B cell (primary cell): ENCODE measurements at regions not wholly inside any gene's neighbourhood (a gene's known extent, or its start where the extent isn't known, plus 50 kb on each side); places are given as distances from the start of the nearest gene placed in this dataset.
"Not testable (repeated sequence)": the region's sequence is repeated elsewhere in the genome, so short reads cannot be mapped to it uniquely, and the experiment has no call there.

Experiments
- ATAC-seq: fragments of 200-7000 bp; cut with Tn5 transposase; one replicate; pipeline ENCODE4 v1.10.0; 2021; ENCODE audit warnings: low read depth, mild to moderate bottlenecking, moderate number of reproducible peaks, moderate library complexity
- CTCF ChIA-PET: fragments of 350-600 bp; sonication (Branson Sonifier 250); formaldehyde crosslinking; loops from one replicate; lab custom pipeline; 2021; ENCODE audit warnings: antibody characterized with exemption, inconsistent platforms; lab: Charles Lee
- POLR2A ChIA-PET: fragments of 350-600 bp; sonication (Branson Sonifier 250); formaldehyde crosslinking; loops from one replicate; lab custom pipeline; 2021; ENCODE audit warnings: antibody characterized with exemption; lab: Charles Lee
- DNase-seq: peaks from one replicate; pipeline ENCODE4 v3.0.0; 2013
- H2AFZ ChIP-seq: 2 replicates; pipeline ENCODE4 v1.6.1; 2012; ENCODE audit warnings: mild to moderate bottlenecking, low read depth, low read length; ENCODE audit not compliant: insufficient read depth, poor library complexity, severe bottlenecking
- H3K27ac ChIP-seq, 2 donors: 1 replicate in 1 of 2; 2 replicates in 1 of 2; pipeline ENCODE4 v1.5.1; 2012 to 2013; ENCODE audit warnings: low read length in 2 of 2, mild to moderate bottlenecking in 2 of 2, moderate library complexity in 1 of 2
- H3K27me3 ChIP-seq, 4 experiments: fragments of 200-600 bp in 1 of 4; sonication (generic) in 1 of 4; replicated peaks in 1 of 4; 1 replicate in 2 of 4; 2 replicates in 2 of 4; pipeline versions ENCODE4 v1.6.1 to v1.7.0; 2013 to 2016; ENCODE audit warnings: low read length in 3 of 4, mild to moderate bottlenecking in 2 of 4, mixed read lengths in 1 of 4, moderate library complexity in 1 of 4; ENCODE audit not compliant: insufficient read depth in 4 of 4, control insufficient read depth in 3 of 4; ENCODE audit errors: control extremely low read depth in 1 of 4
- H3K36me3 ChIP-seq, 2 experiments: replicated peaks in 1 of 2; 1 replicate in 1 of 2; 2 replicates in 1 of 2; pipeline versions ENCODE4 v1.6.1 to v1.7.1; 2013; ENCODE audit warnings: low read length in 1 of 2; ENCODE audit not compliant: insufficient read depth in 2 of 2, control insufficient read depth in 1 of 2; ENCODE audit errors: control extremely low read depth in 1 of 2, extremely low read depth in 1 of 2
- H3K4me1 ChIP-seq, 2 donors: fragments of 200-600 bp in 1 of 2; sonication (generic) in 1 of 2; 1 replicate in 1 of 2; 2 replicates in 1 of 2; pipeline versions ENCODE4 v1.5.1 to v1.6.1; 2013 to 2017; ENCODE audit warnings: low read length in 2 of 2; ENCODE audit not compliant: control insufficient read depth in 2 of 2, insufficient read depth in 2 of 2
- H3K4me2 ChIP-seq: replicated peaks from 2 replicates; pipeline ENCODE3; 2012; ENCODE audit warnings: mild to moderate bottlenecking, low read depth, low read length; ENCODE audit not compliant: poor library complexity, severe bottlenecking
- H3K4me3 ChIP-seq, 5 experiments: fragments of 200-600 bp in 1 of 5; sonication (generic) in 1 of 5; 1 replicate in 3 of 5; 2 replicates in 2 of 5; pipeline versions ENCODE4 v1.5.1 to v1.7.0; 2011 to 2016; ENCODE audit warnings: low read length in 4 of 5, mild to moderate bottlenecking in 4 of 5, low read depth in 2 of 5, control low read depth in 1 of 5, moderate library complexity in 1 of 5; ENCODE audit not compliant: insufficient read depth in 1 of 5; ENCODE audit errors: control extremely low read depth in 1 of 5, extremely low read depth in 1 of 5
- H3K79me2 ChIP-seq: fragments of 200-600 bp; sonication (generic); one replicate; pipeline ENCODE4 v1.6.0; 2016; ENCODE audit warnings: low read length; ENCODE audit not compliant: control insufficient read depth, insufficient read depth
- H3K9ac ChIP-seq: fragments of 200-600 bp; sonication (generic); 2 replicates; pipeline ENCODE4 v1.6.1; 2017; ENCODE audit warnings: mild to moderate bottlenecking, low read length, moderate library complexity
- H3K9me3 ChIP-seq, 3 donors: one replicate each; pipeline versions ENCODE4 v1.6.1 to v1.7.1; 2013; ENCODE audit warnings: low read length in 2 of 3; ENCODE audit not compliant: control insufficient read depth in 2 of 3, insufficient read depth in 1 of 3; ENCODE audit errors: control extremely low read depth in 1 of 3
- H4K20me1 ChIP-seq: 2 replicates; pipeline ENCODE4 v1.6.0; 2012; ENCODE audit warnings: mild to moderate bottlenecking, low read length; ENCODE audit not compliant: insufficient read depth, control insufficient read depth, poor library complexity, severe bottlenecking
- H3K27ac Mint-ChIP-seq: one replicate; pipeline ENCODE4 v1.8.0; 2021; ENCODE audit warnings: mixed read lengths
- H3K27me3 Mint-ChIP-seq: one replicate; pipeline ENCODE4 v1.8.0; 2021; ENCODE audit warnings: mixed read lengths
- H3K4me1 Mint-ChIP-seq: one replicate; pipeline ENCODE4 v1.8.0; 2021; ENCODE audit warnings: mixed read lengths
- H3K4me3 Mint-ChIP-seq: one replicate; pipeline ENCODE4 v1.8.0; 2021; ENCODE audit warnings: mixed read lengths
- H3K9me3 Mint-ChIP-seq: one replicate; pipeline ENCODE4 v1.8.0; 2022; ENCODE audit warnings: mixed read lengths; ENCODE audit not compliant: insufficient read depth
- EZH2 ChIP-seq: IDR thresholded peaks from 2 replicates; pipeline ENCODE4 v1.6.1; 2012; ENCODE audit warnings: borderline replicate concordance, low read depth, mild to moderate bottlenecking, moderate library complexity, low read length; ENCODE audit not compliant: insufficient read depth, poor library complexity, severe bottlenecking
- WGBS: methylation state at CpG from one replicate; pipeline ENCODE4 v1.1.5; 2013; ENCODE audit warnings: missing lambda C conversion rate; ENCODE audit not compliant: insufficient coverage; 5-methylcytosine and 5-hydroxymethylcytosine counted together
- intact Hi-C: fragments of 100-400 bp; cut with micrococcal nuclease; formaldehyde crosslinking; loops from one replicate; pipeline ENCODE4 v1.10.0; 2022
- TF ChIP-seq, protein P1 (sequence below): fragments of 200-600 bp; IDR thresholded peaks from one replicate; pipeline ENCODE4 v1.8.0; 2022; ENCODE audit warnings: antibody characterized with exemption, mild to moderate bottlenecking

DNA sequence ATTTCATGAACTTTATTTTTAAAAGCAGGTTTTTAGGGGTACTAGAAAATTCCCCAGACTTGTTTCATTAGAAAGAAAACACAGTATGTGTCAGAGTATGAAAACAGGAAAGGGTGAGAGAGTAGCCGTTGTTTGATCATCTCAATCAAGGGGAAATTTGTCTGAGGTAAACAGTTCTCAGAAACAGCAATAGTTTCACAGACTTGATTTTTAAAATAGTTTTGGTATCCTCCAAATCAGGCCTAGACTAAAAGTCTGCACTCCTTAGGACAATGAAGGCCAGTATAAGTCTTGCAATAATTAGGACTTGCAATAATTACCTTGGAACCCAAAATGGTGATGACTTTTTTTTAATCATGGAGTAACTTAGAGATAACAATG, 176.6 kb upstream of the TAB2 start:
- intact Hi-C loops = loop anchor here (1.0 kb wide), 1 partner anchor 28 kb away; no protein-coding TSS in a partner anchor
- Mint-ChIP-seq H3K9me3 (no peaks in the 10 kb centered on the region), H3K27me3 (peaks cover 3% of the 10 kb centered on the region), H3K4me3 (peak overlapping the region; percentile 60), H3K27ac (no peak overlapping the region), H3K4me1 (peaks cover 17% of the 10 kb centered on the region)
- ATAC-seq (no peak), DNase-seq (no peak)
- WGBS = no CpG with 5 or more reads among the region's 1 CpG
- no peaks in the 10 kb centered on the region for H4K20me1 ChIP-seq
- H3K27ac ChIP-seq = peak overlapping the region in 1 of 2 donors; percentile 29
- H3K9me3 ChIP-seq = peaks cover 0 to 2% (median 0%) of the 10 kb centered on the region in 3 donors
- CTCF ChIA-PET = no interaction called here
- no peaks in the 10 kb centered on the region for H3K79me2 ChIP-seq
- no peak overlapping the region for H3K4me3 ChIP-seq
- POLR2A ChIA-PET = no interaction called here
- peak overlapping the region; percentile 60 for H2AFZ ChIP-seq
- no peak for TF ChIP-seq EZH2
- TF ChIP-seq, protein P1, sequence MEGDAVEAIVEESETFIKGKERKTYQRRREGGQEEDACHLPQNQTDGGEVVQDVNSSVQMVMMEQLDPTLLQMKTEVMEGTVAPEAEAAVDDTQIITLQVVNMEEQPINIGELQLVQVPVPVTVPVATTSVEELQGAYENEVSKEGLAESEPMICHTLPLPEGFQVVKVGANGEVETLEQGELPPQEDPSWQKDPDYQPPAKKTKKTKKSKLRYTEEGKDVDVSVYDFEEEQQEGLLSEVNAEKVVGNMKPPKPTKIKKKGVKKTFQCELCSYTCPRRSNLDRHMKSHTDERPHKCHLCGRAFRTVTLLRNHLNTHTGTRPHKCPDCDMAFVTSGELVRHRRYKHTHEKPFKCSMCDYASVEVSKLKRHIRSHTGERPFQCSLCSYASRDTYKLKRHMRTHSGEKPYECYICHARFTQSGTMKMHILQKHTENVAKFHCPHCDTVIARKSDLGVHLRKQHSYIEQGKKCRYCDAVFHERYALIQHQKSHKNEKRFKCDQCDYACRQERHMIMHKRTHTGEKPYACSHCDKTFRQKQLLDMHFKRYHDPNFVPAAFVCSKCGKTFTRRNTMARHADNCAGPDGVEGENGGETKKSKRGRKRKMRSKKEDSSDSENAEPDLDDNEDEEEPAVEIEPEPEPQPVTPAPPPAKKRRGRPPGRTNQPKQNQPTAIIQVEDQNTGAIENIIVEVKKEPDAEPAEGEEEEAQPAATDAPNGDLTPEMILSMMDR = no peak
- H3K4me2 ChIP-seq = peak overlapping the region; percentile 37
- H3K9ac ChIP-seq = no peak overlapping the region
- peaks cover 9 to 15% of the 10 kb centered on the region in 2 donors for H3K4me1 ChIP-seq
- H3K27me3 ChIP-seq = no peaks in the 10 kb centered on the region
- no peaks in the 10 kb centered on the region for H3K36me3 ChIP-seq

DNA sequence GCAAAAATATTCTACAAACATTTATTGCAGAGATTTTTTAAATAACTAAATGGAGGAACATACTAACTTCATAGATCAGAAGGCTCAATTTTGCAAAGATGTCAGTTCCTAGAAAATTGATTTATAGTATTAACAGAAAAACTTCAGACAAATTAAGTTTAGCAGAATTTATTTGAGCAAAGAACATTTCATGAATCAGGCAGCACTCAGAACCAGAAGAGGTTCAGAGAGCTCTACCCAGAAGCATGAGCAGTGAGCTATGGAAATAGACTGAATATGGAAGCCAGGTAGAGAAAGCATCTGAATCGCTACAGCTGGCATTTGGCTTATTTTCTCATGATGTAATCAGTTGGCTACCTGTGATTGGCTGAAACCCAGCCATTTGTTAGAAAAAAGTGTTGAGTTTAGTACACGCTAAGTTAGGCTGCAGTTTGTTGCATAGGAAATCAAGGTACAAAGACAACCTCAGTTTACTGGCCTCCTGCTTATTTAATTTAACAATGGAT, 174.5 kb upstream of the TAB2 start:
- no peaks in the 10 kb centered on the region for H4K20me1 ChIP-seq
- peaks cover 9 to 15% of the 10 kb centered on the region in 2 donors for H3K4me1 ChIP-seq
- POLR2A ChIA-PET = no interaction called here
- H3K9me3 Mint-ChIP-seq = no peaks in the 10 kb centered on the region
- no peak overlapping the region for H2AFZ ChIP-seq
- TF ChIP-seq, protein P1 = no peak
- no peak for TF ChIP-seq EZH2
- peaks cover 0 to 2% (median 0%) of the 10 kb centered on the region in 3 donors for H3K9me3 ChIP-seq
- 100% methylated on average over 1 of the region's 2 CpGs for WGBS
- no peak for DNase-seq
- H3K9ac ChIP-seq = no peak overlapping the region
- no peak overlapping the region for H3K27ac Mint-ChIP-seq
- H3K27ac ChIP-seq = no peak overlapping the region
- CTCF ChIA-PET = no interaction called here
- peaks cover 0 to 1% (median 0%) of the 10 kb centered on the region in 4 experiments for H3K27me3 ChIP-seq
- ATAC-seq = no peak
- peaks cover 3% of the 10 kb centered on the region for H3K27me3 Mint-ChIP-seq
- H3K4me1 Mint-ChIP-seq = peaks cover 17% of the 10 kb centered on the region
- intact Hi-C loops = no loop called here
- no peaks in the 10 kb centered on the region for H3K36me3 ChIP-seq
- no peak overlapping the region for H3K4me3 Mint-ChIP-seq
- no peaks in the 10 kb centered on the region for H3K79me2 ChIP-seq
- no peak overlapping the region for H3K4me3 ChIP-seq
- H3K4me2 ChIP-seq = no peak overlapping the region

DNA sequence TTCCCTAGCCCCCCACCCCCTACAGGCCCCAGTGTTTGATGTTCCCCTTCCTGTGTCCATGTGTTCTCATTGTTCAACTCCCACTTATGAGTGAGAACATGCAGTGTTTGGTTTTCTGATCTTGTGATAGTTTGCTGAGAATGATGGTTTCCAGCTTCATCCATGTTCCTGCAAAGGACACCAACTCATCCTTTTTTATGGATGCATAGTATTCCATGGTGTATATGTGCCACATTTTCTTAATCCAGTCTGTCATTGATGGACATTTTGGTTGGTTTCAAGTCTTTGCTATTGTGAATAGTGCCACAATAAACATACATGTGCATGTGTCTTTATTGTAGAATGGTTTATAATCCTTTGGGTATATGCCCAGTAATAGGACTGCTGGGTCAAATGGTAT, 171.7 kb upstream of the TAB2 start:
- H3K4me1 ChIP-seq, H3K36me3 ChIP-seq, H3K4me3 ChIP-seq, H3K9ac ChIP-seq, H3K4me3 Mint-ChIP-seq, H2AFZ ChIP-seq, DNase-seq, H3K27ac Mint-ChIP-seq, POLR2A ChIA-PET, ATAC-seq, H3K4me1 Mint-ChIP-seq, H3K79me2 ChIP-seq, H3K4me2 ChIP-seq, H3K27ac ChIP-seq, intact Hi-C loops, H4K20me1 ChIP-seq, H3K27me3 Mint-ChIP-seq, H3K9me3 Mint-ChIP-seq, H3K27me3 ChIP-seq, H3K9me3 ChIP-seq: not testable (repeated sequence)
- CTCF ChIA-PET = interaction anchor here (2.3 kb wide), 1 partner anchor 13 kb away, joined by 5 read pairs; no protein-coding TSS in a partner anchor
